Effector CD4-positive, alpha-beta T cell (primary cell): ENCODE measurements at regions not wholly inside any gene's neighbourhood (a gene's known extent, or its start where the extent isn't known, plus 50 kb on each side); places are given as distances from the start of the nearest gene placed in this dataset.

Experiments
- DNase-seq: peaks from one replicate; pipeline ENCODE4 v3.0.0-alpha.2; 2020

DNA sequence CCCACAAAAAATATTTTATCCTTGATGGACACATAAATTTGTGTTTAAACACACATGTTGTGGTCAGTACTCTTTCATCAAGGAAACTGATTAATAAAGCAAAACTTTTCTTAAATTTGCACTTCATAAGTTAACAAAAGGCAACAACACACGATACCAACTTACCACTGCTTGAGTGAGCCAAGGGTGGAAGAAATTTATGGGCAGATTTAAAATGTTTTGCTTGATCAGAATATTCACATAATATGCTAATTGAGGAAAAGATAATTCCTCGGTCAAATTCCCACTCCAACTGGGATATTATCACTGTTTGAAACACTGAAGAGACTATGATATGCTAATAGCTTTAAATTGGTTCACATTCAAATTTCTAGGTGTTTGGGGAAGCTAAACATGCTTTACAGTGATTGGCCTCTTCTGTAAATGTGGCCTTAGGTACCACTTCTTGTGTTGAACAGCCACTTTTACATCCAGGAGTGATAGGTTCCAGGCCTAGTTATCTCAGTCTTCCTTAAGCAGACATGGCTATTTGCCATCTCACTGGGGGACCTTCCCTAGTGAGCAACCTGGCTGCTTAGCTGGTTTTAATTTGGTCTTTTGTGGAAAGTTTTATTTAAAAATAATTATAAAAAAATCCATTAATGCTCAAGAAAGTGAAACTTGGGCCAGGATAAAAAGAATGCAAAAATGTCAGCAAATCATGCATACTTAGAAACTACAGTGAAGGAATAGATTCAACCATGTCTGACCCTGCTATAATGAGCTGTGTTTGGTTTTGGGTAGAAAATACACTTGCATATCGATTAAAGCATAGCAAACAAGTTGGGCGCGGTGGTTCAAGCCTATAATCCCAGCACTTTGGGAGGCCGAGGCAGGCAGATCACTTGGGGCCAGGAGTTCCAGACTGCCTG, 221.2 kb upstream of the MAP3K7 start:
- DNase-seq = no peak

DNA sequence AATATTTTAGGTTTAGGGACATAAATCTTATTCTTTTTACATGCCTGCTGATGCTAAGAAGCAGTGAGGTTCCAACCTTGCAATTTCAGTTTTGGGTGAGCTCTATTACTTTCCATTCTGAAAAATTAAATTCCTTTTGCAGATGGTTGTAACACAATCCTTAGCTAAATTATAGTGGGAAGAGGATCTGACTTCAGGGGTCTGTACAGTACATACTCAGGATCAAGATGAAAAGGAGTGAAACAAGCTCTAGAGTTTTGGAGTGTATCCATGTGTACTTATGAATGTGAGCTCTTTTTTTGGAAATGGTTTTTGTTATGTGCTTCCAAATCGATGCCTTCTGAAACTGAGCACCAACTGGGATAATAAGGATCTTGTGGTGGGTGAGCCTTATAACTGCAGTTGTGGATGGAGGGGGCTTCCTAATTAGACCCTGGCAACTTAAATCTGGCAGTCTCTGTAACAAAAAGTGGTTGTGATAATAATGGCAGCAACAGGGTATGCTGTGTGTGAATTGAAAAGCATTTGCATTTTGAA, 218.8 kb upstream of the MAP3K7 start:
- DNase-seq = no peak

DNA sequence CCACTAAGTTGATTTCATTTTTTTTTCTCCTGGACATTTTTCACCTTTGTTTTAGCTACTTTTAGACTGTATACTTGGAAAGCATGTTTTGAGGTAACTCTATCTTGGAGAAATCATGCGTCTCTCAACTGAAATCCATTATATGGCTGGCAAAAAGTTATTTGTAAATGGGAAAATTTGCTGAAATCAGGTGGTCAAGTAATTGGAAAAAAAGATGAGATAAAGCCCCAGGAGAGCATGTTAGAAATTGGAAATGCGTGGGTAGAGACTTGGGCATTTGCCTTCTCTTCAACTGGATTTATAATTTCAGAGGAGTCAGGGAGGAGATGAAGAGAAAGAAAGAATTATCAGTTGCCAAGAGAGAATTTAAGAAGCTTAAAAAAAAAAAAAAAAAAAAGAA, 217.1 kb upstream of the MAP3K7 start:
- DNase-seq = no peak

DNA sequence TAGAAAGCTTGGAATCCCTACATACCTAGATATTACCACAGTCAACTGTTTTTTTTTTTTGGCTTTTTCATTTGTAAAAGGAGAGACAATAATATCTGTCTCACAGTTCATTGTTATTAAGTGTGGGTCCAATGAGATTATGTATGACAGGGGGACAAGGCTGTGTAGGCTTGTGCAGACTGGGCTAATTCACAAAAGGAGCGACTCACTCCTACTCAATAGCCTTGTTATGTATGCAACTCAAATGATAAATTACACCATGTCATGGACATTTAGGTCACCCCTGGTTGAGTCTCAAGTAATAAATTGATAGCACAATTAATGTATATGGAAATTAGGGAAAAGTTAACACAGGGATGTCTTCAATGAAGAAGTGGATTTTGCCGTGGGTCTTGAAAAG, 208.2 kb upstream of the MAP3K7 start:
- no peak for DNase-seq

DNA sequence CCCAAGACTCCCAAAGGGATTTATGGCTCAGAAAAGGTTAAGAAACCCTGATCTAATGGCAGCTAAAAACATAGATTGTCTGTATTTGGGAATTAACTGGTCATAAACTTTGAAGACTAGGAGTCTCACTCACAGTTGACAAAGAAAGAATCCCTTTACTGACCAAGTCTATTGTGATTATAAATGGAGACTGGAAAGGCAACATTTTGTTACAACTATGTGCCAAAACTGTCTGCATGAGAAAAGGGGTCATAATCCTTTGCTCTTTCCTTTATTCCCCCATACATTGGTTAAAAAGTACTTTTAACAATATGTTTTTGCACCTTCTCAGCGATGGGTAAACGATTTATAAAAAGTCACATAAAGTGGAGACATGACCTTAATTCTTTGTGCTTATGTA, 206.9 kb upstream of the MAP3K7 start:
- DNase-seq = no peak

DNA sequence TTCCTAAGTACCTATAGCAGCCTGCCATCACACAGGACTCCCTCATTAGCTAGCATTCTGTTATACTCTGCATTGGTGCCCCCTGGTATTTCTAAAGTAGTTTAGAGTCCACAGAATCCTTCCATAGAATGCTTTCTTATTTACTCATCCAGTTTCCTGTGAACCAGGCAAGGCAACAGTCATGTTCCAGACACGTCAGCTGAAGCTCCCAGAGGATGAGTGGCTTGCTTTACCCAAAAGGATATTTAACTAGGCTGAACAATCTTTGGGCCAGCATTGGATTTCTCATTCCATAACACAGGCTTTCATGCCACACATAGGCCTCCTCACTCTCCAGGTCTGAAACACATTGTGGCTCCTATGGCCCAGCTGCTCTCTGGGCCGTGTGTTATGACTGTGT, 203.8 kb upstream of the MAP3K7 start:
- DNase-seq = no peak

DNA sequence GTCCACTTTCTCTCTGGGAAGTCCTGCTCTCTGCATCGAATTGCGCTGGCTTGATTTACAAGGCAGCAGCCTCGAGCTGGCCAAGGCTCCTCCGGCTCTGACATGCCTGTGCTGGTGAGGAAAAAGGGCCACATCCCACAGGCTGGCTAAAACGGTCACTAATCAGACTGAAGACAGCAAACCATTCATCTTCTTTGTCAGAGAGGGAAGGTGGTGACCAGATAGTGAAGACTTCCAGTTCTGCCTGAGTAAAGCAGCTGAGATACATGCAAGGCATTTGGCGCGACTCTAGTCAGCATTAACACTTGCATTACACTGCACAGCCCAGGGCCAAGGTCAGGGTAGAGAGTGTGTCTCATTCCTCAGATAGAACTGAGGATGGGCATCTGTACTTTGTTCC, 203.2 kb upstream of the MAP3K7 start:
- no peak for DNase-seq

DNA sequence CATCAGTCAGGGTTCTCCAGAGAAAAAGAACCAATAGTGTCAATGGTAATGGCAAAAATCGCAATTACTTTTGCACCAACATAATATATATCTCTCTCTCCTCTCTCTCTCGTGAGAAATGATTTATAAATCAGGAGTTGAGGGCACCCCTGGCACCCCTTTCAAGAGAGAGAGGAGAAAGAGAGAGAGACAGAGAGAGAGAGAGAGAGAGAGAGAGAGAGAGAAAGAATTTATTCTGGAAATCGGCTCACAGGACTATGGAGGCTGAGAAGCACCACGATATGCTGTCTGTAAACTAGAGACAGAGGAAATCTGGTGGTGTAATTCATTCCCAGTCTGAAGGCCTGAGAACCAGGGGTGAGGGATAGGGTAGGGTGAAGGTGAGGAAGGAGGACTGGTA, 201.9 kb upstream of the MAP3K7 start:
- DNase-seq = no peak

DNA sequence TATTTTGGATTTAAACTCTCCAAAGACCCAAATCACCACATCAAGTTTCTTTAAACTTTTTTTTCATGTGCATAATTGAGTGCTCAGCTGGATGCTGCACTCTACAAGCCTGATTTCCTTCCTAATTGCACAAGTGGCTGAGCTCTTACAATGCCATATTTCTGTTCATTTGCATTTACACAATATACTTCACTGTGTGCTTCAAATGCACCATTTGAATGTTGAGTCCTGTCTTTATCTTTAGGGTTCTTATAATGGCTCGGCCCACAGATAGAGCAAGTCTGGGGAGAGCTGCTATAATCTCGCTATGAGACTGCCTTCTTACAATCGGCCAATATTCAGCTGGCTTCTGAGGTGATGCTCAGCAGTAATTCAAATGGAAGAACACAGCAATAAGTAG, 200.6 kb upstream of the MAP3K7 start:
- no peak for DNase-seq

DNA sequence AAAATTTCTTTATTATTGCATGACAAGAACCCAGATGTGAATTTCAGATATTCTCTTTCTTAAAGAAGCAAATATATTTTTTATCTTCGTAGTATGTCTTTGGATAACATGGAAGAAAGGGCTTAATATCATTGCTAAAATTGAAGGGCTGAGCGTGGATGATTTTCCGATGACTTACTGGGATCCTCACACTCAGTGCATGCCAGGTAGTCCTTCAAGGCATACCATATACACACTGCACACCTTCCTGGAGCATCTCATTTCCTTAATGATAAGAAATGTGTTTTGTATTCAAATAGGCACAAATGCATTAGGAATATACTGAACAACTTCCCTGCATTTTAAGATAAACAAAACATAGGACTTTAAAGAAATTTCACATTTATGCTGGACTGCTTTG, 193.9 kb upstream of the MAP3K7 start:
- no peak for DNase-seq

DNA sequence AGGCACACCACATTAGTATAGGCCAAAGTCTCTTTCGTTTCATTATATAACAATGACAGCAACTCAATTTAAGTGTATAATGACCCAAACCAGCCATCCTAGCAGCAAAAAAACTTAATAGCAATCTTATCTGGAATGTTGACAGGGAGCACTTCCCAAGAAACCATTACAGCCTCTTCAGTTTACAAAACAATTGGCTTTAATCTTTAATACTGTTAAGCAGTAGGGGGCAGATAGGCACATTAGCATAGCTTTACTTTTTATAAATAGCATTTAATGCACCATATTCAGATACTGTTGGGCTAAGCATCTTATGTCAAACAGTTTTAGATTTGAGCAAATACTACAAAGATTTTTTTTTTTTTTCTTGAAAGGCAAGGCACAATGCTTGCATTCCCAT, 193.3 kb upstream of the MAP3K7 start:
- no peak for DNase-seq

DNA sequence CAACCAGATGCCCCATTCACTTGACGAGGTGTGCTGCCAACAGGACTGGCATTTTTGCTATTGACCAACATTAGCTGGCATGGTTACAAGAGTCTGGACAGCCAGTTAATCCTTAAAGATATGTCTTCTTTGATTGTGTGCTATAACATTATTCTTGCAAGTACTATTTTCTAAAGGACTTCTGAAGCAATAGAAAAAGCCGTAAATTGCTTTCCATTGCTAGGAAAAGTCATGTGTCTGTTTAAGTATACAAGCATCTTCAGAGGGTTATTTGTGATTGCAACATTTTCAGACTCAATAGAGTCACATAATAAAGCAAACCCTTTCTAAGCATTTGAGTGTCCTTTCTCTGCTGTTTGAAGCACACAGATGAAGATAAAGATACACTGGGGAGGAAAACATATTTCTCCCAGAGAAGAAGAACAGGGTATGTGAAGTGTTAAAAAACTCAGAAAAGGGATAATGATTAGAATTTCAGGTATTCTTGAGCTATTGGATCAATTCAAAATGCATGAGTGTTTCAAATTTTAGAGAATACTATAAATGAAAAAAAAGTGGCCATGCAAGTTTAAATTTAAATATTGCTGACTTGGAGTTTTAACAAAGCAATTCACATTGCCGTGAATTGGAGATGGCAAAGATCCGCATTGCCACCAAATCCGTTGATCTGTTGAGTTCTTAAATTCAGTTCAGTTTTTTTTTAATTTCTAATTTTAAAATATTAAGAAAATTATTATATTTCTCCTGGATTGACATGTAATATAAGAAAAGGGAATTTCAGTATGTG, 191.7 kb upstream of the MAP3K7 start:
- no peak for DNase-seq

DNA sequence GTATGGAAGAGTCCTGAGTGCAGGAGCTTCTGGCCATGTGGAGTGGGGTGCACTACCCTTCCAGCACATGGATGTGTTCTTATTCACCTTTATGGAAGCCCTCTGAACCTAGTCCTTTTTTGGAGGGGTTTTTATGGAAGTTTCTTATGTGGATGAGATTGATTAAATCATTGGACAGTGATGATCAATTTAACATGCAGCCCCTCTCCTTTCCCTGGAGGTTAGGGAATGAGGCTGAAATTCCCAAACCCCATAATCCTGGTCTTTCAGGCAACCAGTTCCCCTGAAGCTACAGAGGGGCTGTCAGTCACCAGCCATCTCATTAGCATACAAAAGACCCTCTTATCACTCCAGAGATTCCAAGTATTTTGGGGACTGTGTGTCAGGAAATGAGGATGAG, 183.9 kb upstream of the MAP3K7 start:
- no peak for DNase-seq

DNA sequence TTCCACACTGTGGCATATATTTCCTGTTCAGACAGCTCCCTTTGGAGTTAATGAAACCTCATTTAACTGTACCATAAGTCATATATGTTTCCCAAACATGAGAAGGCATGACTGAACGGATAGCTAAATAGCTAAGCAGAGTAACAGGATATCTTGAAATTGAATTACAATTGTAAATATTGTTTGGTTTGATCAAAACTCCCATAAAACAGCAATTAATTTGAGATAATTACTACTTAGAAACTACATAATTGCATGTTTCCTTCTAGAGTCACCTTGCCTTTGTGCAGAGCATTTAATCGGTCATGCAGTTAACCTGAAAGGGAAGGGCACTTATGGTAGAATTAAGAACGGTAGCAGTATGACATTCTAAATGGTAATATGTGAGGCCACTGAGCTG, 179.0 kb upstream of the MAP3K7 start:
- no peak for DNase-seq

DNA sequence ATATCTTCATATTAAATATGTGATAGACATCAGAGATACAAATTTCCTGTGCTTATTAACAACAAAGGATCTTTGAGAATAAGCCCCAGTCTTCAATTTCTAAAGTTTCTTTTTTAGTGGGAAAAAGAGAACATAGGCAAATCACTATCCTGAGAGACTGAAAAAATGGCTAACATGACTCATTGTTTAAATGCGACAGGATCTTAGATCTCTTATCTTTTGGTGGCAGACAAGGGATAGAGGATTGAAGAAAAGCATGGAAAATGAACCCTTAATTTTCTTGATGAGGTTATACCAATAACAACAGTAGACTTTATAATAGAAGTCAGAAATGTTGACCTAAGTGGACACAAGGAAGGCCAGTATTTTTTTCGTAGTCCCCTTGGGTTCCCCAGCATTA, 178.6 kb upstream of the MAP3K7 start:
- no peak for DNase-seq

DNA sequence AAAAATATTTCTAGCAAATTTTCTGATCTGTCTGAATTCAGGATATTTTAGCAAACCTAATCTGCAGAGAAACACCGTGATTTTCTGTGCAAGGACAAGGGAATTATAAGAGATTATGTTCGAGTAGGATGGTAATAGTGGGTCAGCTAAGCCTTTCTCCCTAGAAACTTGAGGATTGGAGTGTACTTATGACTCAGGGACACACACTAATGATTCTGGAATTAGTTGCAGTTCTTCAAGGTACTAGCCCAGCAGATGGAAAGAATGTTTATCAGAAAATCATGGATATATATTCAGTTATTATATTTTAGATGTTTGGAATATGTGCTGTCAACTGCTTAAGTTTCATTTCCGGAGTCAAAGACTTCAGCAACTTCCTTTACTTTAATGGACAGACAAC, 177.1 kb upstream of the MAP3K7 start:
- DNase-seq = no peak

DNA sequence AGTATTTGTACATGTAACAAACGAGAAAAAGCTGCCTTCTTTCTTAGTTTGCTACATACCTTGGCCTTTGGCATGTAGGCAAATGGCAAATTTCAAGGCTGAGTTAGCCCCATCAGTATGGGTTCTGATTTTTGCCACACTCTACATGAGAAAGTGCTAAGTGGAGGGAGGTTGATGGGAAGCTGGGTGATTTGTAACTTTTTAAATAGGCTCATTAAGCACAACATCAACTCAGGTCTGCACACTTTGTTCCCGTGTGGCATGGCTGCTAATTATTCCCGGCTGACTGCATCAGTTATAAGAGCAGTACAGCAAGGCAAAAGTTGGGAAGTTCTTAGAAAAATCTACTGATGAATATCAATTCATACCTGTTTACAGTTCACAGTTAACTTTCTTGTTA, 172.8 kb upstream of the MAP3K7 start:
- no peak for DNase-seq

DNA sequence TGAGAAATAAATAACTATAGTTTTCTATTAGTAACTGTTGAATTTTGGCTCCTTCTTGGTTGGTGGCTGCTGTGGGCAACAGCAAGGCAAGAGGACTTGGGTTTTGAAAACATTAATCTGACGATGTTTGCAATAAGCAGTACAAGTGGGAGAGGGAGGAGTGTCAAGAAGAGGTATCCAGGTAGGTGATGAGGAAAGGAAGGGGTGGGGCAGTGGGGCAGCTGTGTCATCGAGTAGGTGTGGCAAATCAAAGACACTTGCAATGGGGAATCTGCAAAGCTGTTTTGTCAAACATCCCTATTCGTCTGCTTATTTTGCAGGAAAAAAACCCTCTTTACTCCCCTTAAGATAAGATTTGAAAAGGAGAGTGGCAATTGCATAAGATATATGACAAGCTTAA, 171.9 kb upstream of the MAP3K7 start:
- no peak for DNase-seq

DNA sequence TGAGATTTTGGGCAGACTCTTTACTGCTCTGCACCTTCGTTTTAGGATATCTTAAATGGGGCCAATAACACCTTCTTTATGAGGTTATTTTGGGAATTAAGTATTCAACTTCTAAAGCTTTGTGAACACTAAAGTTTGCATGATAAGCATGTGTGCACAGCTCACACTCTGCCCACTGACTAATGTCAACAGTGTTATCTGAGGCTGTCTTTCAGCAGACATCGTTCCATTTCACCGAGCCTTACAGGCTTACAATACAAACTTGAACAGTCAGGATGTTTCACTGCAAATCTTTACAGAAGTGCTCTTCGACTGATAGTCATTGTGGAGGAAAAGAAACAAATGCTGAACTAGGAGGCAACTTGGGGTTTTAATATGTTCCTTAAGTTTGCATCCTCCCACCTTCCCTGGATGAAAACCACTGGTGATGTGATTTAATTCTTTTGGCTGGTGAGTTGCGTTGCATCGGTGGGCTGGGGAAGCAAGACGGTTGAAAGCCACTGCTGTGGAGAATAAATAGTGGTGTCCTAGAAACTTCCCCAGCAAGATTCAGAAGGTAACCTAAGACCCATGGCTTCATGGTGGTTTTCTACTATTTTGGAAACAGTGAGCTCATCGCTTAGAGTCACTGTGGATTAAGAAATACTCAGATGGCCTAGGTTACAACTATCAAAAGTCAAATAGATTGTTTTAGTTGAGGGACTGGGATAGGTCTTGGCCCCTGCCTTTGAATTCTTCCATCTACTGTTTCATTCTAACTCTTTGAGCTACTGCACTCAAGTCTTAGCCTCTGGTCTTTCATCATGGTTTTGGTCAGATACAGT, 167.2 kb upstream of the MAP3K7 start:
- DNase-seq = no peak

DNA sequence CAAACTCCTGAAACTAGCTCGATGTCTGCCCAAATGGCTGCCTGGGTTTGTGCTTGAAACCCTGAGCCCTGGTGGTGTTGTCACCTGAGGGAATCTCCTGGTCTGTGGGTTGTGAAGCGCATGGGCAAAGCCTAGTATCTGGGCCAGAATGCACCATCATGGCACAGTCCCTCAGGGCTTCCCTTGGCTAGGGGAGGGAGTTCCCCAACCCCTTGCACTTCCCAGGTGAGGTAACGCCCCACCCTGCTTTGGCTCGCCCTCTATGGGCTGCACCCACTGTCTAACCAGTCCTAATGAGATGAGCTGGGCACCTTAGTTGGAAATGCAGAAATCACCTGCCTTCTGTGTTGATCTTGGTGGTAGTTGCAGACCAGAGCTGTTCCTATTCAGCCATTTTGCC, 152.9 kb upstream of the MAP3K7 start:
- no peak for DNase-seq

DNA sequence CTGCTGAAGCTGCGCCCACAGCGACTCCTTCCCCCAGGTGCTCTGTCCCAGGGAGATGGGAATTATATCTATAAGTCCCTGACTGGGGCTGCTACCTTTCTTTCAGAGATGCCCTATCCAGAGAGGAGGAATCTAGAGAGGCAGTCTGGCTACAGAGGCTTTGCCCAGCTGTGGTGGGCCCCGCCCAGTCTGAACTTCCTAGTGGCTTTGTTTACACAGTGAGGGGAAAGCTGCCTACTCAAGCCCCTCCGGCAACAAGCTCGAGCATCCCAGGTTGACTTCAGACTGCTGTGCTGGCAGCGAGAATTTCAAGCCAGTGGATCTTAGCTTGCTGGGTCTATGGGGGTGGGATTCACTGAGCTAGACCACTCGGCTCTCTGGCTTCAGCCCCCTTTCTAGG, 152.5 kb upstream of the MAP3K7 start:
- no peak for DNase-seq

DNA sequence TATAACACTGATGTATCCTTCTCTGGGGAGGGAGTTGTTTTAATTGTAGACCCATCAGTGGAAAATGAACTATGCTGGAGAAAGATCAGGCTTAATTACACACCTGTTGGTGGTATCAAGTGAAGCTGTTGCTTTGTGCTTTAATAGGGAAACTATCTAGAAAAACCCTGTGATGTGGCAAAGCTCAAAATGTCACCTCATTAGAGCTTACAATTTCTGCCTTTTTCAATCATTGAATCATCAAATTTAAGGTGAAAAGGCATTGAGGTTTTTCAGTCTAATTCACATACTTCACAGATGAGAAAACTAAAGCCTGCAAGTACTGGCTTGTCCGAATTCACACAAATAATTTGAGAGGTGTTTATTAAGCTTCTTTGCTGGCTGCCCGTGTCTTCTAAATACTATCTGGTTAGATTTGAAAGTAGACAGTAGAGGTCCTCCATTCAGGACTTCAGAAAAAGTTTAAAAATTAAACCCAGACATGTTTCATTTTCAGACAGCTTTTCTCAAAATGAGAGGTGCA, 143.3 kb upstream of the MAP3K7 start:
- DNase-seq = no peak

DNA sequence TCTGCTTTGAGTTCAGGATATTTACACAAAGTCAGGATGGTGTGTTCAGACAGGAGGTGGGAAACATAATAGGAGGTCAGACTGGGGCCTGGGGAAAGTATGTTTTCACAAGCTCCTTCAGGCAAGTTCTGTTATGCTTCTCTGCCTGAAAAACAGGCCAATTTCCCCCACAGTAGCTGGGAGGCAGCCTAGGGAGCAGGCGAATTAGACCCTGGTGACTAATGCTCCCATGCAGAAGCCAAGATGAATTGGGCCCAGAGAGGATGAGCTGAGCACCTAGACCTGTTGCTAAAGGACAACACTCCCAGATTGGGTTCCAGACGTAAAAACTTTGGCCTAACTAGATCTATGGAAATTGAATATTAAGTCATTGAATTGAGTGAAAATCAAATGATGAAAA, 142.2 kb upstream of the MAP3K7 start:
- no peak for DNase-seq
